Sigmoid colon (tissue), 6 donors: ENCODE measurements at regions not wholly inside any gene's neighbourhood (a gene's known extent, or its start where the extent isn't known, plus 50 kb on each side); places are given as distances from the start of the nearest gene placed in this dataset.
A peak's percentile ranks its signal among the peaks of the same experiment; 100 is the strongest.

Source experiments
- DNase-seq: peaks from one replicate; pipeline ENCODE4 v3.0.0-alpha.2; 2019
- H3K27ac ChIP-seq, 4 donors: fragments of 200-600 bp; sonication (generic); one replicate each; pipeline ENCODE4 v1.5.1; 2016 to 2019; ENCODE audit warnings: mild to moderate bottlenecking in 1 of 4
- H3K27me3 ChIP-seq, 3 donors: fragments of 200-600 bp; sonication (generic); one replicate each; pipeline ENCODE4 v1.5.1; 2019; ENCODE audit warnings: mild to moderate bottlenecking in 1 of 3
- H3K36me3 ChIP-seq, 4 donors: fragments of 200-600 bp; sonication (generic); one replicate each; pipeline ENCODE4 v1.5.1; 2016 to 2019
- H3K4me1 ChIP-seq, 4 donors: fragments of 200-600 bp; sonication (generic); one replicate each; pipeline ENCODE4 v1.5.1; 2017 to 2019
- H3K4me3 ChIP-seq, 4 donors: fragments of 200-600 bp; sonication (generic); one replicate each; pipeline ENCODE4 v1.5.1; 2017 to 2019; ENCODE audit warnings: mild to moderate bottlenecking in 2 of 4, moderate library complexity in 1 of 4
- H3K9me3 ChIP-seq, 4 donors: fragments of 200-600 bp in 3 of 4; sonication (generic) in 3 of 4; one replicate each; pipeline versions ENCODE4 v1.5.1 to v1.6.1; 2013 to 2019
- EP300 ChIP-seq, 4 donors: sonication (generic); formaldehyde crosslinking; IDR thresholded peaks; one replicate each; pipeline ENCODE4 v1.6.1; 2017; ENCODE audit warnings: antibody characterized with exemption in 4 of 4
- POLR2A ChIP-seq, 2 donors: fragments of 450-650 bp; IDR thresholded peaks; one replicate each; pipeline ENCODE4 v1.6.1; 2016; ENCODE audit warnings: antibody characterized with exemption in 2 of 2, mild to moderate bottlenecking in 2 of 2, moderate library complexity in 2 of 2
- POLR2AphosphoS5 ChIP-seq, 4 donors: sonication (generic); formaldehyde crosslinking; IDR thresholded peaks; one replicate each; pipeline ENCODE4 v1.6.1; 2017; ENCODE audit warnings: antibody characterized with exemption in 4 of 4
- WGBS, 2 donors: extraction: QIAGEN DNeasy Blood & Tissue Kit; methylation state at CpG; one replicate each; pipeline ENCODE4 v1.1.7; 2013; 5-methylcytosine and 5-hydroxymethylcytosine counted together
- intact Hi-C: fragments of 100-400 bp; cut with DNase I; formaldehyde crosslinking; loops from one replicate; pipeline ENCODE4 v1.15.1; 2023
- TF ChIP-seq, protein P1 (sequence below), 4 experiments: fragments of 450-650 bp in 3 of 4; fragments of 200-600 bp in 1 of 4; IDR thresholded peaks; one replicate each; pipeline ENCODE4 v1.5.1; 2016 to 2019; ENCODE audit warnings: antibody characterized with exemption in 4 of 4, mild to moderate bottlenecking in 3 of 4, moderate library complexity in 2 of 4
- donor health status: healthy with polysubstance abuse.
- donor health status: healthy.

DNA sequence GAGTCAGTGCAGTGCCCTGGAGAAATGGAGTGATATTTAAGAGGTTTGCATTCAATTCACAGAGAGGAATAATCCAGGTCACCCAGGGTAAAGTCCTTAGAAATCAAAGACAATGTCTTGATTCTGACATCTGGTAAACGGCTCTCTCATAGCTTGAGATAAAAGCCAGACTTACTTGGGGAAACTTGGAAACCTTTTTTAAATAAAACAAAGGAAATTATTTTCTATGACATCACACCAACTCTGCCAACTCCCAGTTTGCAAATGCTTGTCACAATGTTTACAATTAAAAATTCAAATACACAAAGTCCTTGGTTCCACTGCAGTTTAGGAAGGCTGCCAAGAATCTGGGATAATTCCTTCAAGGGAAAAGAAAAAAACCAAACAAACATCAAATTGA lies 255.1 kb upstream of the NREP start:
- Histone ChIP-seq H3K36me3 (no peaks in the 10 kb centered on the region), H3K27me3 (no peaks in the 10 kb centered on the region), H3K9me3 (no peaks in the 10 kb centered on the region), H3K4me1 (peaks cover 0 to 41% (median 27%) of the 10 kb centered on the region in 4 donors), H3K27ac (peak overlapping the region in 2 of 4 donors; percentile 41 to 57), H3K4me3 (no peak overlapping the region)
- peak in 3 of 4 donors; percentile 47 to 64 (median 55) for TF ChIP-seq POLR2AphosphoS5 (IDR thresholded peaks at IDR 0.05)
- TF ChIP-seq POLR2A (IDR thresholded peaks at IDR 0.05): no peak
- peak in 1 of 4 donors; percentile 70 for TF ChIP-seq EP300 (IDR thresholded peaks at IDR 0.05)
- intact Hi-C loops: no loop called here
- DNase-seq: no peak
- WGBS, 2 donors: 12 to 46% methylated on average over 1 of the region's 1 CpG

DNA sequence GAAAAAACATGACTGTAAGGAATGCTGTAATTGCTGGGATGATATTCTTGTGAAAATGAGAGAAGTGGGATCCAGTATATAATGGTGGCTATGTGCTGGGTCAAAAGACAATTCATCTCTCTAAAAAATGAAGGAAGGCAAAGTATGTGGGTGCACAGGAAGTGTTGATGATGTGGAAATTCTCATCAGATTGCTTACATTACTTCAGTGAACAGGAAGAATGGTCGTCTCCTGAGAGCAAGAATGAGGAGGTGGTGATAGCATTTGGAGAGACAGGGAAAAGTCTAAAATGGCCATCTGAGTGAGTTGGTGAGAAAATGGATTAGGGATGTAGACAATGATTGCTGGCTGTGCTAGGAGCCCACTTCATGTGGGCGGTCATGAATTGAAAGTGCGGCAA lies 253.5 kb upstream of the NREP start:
- no peak for TF ChIP-seq POLR2A (IDR thresholded peaks at IDR 0.05)
- TF ChIP-seq, protein P1, sequence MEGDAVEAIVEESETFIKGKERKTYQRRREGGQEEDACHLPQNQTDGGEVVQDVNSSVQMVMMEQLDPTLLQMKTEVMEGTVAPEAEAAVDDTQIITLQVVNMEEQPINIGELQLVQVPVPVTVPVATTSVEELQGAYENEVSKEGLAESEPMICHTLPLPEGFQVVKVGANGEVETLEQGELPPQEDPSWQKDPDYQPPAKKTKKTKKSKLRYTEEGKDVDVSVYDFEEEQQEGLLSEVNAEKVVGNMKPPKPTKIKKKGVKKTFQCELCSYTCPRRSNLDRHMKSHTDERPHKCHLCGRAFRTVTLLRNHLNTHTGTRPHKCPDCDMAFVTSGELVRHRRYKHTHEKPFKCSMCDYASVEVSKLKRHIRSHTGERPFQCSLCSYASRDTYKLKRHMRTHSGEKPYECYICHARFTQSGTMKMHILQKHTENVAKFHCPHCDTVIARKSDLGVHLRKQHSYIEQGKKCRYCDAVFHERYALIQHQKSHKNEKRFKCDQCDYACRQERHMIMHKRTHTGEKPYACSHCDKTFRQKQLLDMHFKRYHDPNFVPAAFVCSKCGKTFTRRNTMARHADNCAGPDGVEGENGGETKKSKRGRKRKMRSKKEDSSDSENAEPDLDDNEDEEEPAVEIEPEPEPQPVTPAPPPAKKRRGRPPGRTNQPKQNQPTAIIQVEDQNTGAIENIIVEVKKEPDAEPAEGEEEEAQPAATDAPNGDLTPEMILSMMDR (IDR thresholded peaks at IDR 0.05): no peak
- TF ChIP-seq POLR2AphosphoS5 (IDR thresholded peaks at IDR 0.05): no peak
- no peak for TF ChIP-seq EP300 (IDR thresholded peaks at IDR 0.05)
- H3K27me3 ChIP-seq: no peaks in the 10 kb centered on the region
- no peak overlapping the region for H3K4me3 ChIP-seq
- intact Hi-C loops: no loop called here
- H3K36me3 ChIP-seq: no peaks in the 10 kb centered on the region
- DNase-seq: no peak
- H3K9me3 ChIP-seq: no peaks in the 10 kb centered on the region
- no peak overlapping the region for H3K27ac ChIP-seq
- 88 to 90% methylated on average over 3 of the region's 3 CpGs for WGBS, 2 donors
- peaks cover 0 to 41% (median 29%) of the 10 kb centered on the region in 4 donors for H3K4me1 ChIP-seq

DNA sequence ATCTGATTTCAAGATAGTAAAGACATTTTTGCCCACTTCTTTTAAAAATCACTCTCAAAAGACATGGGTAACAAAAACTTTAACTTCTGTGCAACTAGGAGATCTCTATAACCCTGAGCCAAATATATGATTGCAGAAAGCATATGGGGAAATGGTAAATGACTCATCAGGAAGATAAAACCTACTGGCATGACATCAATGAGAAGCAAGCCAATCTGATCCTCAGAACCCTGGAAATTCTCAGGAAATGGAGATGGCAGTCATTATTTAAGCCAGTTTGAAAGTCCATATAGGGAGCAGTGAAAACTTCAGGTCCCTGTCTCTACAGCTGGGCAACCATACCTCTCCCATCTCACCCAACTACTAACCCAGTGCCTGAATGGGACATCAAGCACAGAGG lies 249.7 kb upstream of the NREP start:
- Histone ChIP-seq H3K4me1 (peaks cover 0 to 14% (median 5%) of the 10 kb centered on the region in 4 donors), H3K36me3 (no peaks in the 10 kb centered on the region), H3K27ac (no peak overlapping the region), H3K4me3 (no peak overlapping the region), H3K9me3 (no peaks in the 10 kb centered on the region), H3K27me3 (no peaks in the 10 kb centered on the region)
- DNase-seq: no peak
- intact Hi-C loops: no loop called here
- no peak for TF ChIP-seq EP300 (IDR thresholded peaks at IDR 0.05)
- TF ChIP-seq, protein P1 (IDR thresholded peaks at IDR 0.05): no peak
- no peak for TF ChIP-seq POLR2A (IDR thresholded peaks at IDR 0.05)
- no peak for TF ChIP-seq POLR2AphosphoS5 (IDR thresholded peaks at IDR 0.05)

DNA sequence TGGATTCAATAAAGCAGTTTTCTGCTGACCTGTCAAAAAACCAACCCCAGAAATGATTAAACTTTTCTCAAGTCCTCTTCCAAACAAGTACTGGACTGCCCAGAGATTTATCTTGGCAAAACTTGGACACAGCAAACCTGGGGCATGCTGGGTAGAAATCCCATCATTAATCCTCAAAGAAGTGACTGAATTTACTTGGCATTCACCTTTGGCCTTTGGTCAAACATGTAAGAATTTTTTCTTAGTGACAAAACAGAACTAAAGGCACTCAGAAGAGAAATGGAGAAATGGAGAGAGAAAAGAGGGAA lies 248.6 kb upstream of the NREP start:
- Histone ChIP-seq H3K27ac (no peak overlapping the region), H3K9me3 (no peaks in the 10 kb centered on the region)
- no peak for DNase-seq

DNA sequence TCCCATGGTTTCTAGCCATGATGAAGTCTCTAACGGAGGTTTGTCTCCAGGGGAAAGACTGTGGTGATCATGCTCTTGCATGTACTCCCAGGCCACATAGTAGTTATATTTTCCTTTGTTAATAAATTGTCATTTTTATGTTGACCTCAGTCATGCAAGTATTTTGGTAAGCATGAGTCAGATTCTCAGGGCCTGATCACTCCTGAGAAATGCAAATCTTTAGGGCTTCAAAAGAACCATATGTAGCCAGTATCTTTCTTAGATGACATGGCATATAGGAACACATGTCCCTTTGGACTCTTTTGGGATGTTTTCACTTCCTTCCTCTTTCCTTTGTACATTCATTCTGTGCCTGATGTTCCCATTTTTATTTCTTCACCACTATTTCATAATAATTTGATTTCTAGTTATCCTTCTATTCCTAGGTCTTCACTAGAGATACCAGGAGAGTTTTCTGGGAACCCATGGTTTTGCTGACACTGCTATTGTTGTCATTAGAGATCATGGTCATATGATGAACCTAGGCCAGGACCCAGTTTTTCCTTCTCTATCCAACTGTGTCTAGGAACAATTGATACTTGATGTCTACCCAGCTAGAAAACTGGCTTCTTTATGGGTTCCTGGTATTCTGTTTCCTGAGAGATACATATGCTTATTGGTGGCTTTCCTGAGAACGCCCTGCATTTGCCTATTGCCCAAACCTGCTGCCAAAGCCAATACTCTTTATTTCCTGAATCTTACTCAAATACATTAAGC lies 248.1 kb upstream of the NREP start:
- no peak for DNase-seq
- TF ChIP-seq EP300 (IDR thresholded peaks at IDR 0.05) (no peak), POLR2AphosphoS5 (IDR thresholded peaks at IDR 0.05) (no peak), POLR2A (IDR thresholded peaks at IDR 0.05) (no peak)
- TF ChIP-seq, protein P1 (IDR thresholded peaks at IDR 0.05): no peak
- no peaks in the 10 kb centered on the region for H3K27me3 ChIP-seq
- H3K9me3 ChIP-seq: no peaks in the 10 kb centered on the region
- peaks cover 0 to 6% (median 0%) of the 10 kb centered on the region in 4 donors for H3K4me1 ChIP-seq
- H3K4me3 ChIP-seq: no peak overlapping the region
- intact Hi-C loops: no loop called here
- WGBS, 2 donors: 79 to 83% methylated on average over 2 of the region's 2 CpGs
- no peak overlapping the region for H3K27ac ChIP-seq
- no peaks in the 10 kb centered on the region for H3K36me3 ChIP-seq

More for the DNA sequence above, 248.6 kb upstream of the NREP start:
- Histone ChIP-seq H3K27me3 (no peaks in the 10 kb centered on the region), H3K36me3 (no peaks in the 10 kb centered on the region), H3K4me1 (peaks cover 0 to 6% (median 0%) of the 10 kb centered on the region in 4 donors), H3K4me3 (no peak overlapping the region)
- no peak for TF ChIP-seq POLR2AphosphoS5 (IDR thresholded peaks at IDR 0.05)
- intact Hi-C loops: no loop called here

DNA sequence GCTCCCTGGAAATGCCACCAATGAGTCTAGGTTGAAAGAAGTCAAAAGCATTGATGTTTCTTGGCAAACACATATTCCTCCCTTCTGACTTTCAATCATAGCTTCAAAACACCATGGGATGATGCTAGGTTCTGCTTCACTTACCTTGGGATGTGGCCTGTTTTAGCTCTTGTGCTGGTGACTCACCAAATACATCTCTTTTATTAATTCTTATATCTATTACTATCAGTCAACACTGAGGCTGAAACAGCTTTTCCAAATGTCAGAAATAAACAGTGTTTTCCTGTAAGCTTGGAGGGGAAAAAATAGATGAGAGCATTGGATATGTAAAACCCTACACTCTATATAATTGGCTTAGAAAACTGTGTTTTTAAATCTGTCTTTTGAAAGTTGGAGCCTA lies 245.4 kb upstream of the NREP start:
- no peaks in the 10 kb centered on the region for H3K36me3 ChIP-seq
- H3K27me3 ChIP-seq: no peaks in the 10 kb centered on the region
- peaks cover 0 to 6% (median 0%) of the 10 kb centered on the region in 4 donors for H3K4me1 ChIP-seq
- no peak overlapping the region for H3K27ac ChIP-seq
- no peak for DNase-seq
- TF ChIP-seq POLR2AphosphoS5 (IDR thresholded peaks at IDR 0.05) (no peak), POLR2A (IDR thresholded peaks at IDR 0.05) (no peak), EP300 (IDR thresholded peaks at IDR 0.05) (no peak)
- TF ChIP-seq, protein P1 (IDR thresholded peaks at IDR 0.05): no peak
- intact Hi-C loops: no loop called here
- H3K9me3 ChIP-seq: no peaks in the 10 kb centered on the region
- H3K4me3 ChIP-seq: no peak overlapping the region
